ENCODE measurements at regions not wholly inside any gene's neighbourhood (a gene's known extent, or its start where the extent isn't known, plus 50 kb on each side); places are given as distances from the start of the nearest gene placed in this dataset.

DNA sequence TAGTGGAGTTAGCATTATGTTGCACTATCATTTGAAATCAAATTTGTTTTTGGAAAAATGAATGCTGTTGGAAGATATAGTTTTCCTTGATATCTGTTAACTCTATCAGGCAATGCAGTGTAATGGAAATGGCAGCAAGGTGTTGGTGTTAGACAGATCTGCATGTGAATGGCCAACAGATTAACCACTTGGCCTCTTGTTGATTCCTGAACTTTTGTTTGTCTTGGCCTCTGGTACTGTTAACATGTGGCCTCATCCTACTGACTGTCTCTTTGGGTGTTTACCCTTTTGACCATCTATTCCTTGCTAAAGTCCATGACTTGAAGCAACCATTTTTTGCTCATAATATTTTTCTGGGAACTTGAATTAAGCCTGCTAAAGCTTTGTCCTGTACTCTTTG, 110.2 kb upstream of the CDH2 start:
- TF ChIP-seq, protein P1, sequence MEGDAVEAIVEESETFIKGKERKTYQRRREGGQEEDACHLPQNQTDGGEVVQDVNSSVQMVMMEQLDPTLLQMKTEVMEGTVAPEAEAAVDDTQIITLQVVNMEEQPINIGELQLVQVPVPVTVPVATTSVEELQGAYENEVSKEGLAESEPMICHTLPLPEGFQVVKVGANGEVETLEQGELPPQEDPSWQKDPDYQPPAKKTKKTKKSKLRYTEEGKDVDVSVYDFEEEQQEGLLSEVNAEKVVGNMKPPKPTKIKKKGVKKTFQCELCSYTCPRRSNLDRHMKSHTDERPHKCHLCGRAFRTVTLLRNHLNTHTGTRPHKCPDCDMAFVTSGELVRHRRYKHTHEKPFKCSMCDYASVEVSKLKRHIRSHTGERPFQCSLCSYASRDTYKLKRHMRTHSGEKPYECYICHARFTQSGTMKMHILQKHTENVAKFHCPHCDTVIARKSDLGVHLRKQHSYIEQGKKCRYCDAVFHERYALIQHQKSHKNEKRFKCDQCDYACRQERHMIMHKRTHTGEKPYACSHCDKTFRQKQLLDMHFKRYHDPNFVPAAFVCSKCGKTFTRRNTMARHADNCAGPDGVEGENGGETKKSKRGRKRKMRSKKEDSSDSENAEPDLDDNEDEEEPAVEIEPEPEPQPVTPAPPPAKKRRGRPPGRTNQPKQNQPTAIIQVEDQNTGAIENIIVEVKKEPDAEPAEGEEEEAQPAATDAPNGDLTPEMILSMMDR (tag by site-specific recombination; IDR thresholded peaks at IDR 0.05): no peak
- TF ChIP-seq ZNF23 (tag by site-specific recombination; IDR thresholded peaks at IDR 0.05; ENCODE audit: borderline replicate concordance) (no peak), ZNF501 (tag by site-specific recombination; IDR thresholded peaks at IDR 0.05) (no peak), ZNF624 (tag by site-specific recombination; IDR thresholded peaks at IDR 0.05) (no peak), ELK4 (IDR thresholded peaks at IDR 0.05; ENCODE audit: borderline replicate concordance, low read depth, low read length) (no peak), ZNF449 (tag by site-specific recombination; IDR thresholded peaks at IDR 0.05) (no peak), ZNF629 (tag by site-specific recombination; IDR thresholded peaks at IDR 0.05) (no peak), ZNF169 (tag by site-specific recombination; IDR thresholded peaks at IDR 0.05) (no peak), ZNF24 (tag by site-specific recombination; IDR thresholded peaks at IDR 0.05) (no peak)
